Fibroblast of lung (primary cell): ENCODE measurements at regions not wholly inside any gene's neighbourhood (a gene's known extent, or its start where the extent isn't known, plus 50 kb on each side); places are given as distances from the start of the nearest gene placed in this dataset.

Experiments used
- EZH2 ChIP-seq: IDR thresholded peaks from 2 replicates; pipeline ENCODE4 v1.5.1; 2012; ENCODE audit warnings: low read length, control low read depth, mild to moderate bottlenecking; ENCODE audit errors: missing control alignments
- TF ChIP-seq, protein P1 (sequence below), 2 donors: IDR thresholded peaks in 1 of 2; conservative IDR thresholded peaks in 1 of 2; 1 replicate in 1 of 2; 2 replicates in 1 of 2; pipeline ENCODE4 v1.5.1; 2011 to 2012; ENCODE audit warnings: low read length in 2 of 2, control low read depth in 1 of 2, inconsistent platforms in 1 of 2, low read depth in 1 of 2, mild to moderate bottlenecking in 1 of 2

DNA sequence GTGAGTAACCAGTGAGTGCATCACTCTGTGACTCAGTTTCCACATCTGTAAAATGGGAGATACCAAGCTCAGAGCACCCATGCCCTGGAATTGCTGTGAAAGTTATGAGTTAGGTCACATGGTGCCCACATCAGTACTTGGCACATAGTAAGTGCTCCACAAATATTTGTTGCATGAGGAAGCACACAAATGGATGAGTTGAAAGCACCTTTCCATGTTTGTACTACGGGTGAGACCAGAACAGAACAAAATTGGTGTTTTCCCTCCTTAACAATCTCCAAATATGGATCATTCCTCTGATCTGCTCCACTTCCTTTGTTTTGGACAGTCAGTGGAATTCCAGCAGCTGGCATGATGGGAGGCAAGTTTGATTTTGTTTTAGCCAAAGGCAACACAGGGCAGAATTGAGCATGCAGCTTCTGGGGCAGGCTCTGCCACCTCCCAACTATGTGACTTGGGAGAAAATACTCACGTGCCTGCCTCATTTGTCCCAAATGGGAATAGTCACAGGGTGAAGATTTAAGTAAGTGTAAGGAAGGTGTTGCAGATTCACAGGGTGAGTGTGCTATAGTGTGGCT lies 503.7 kb upstream of the SULF2 start:
- TF ChIP-seq, protein P1, sequence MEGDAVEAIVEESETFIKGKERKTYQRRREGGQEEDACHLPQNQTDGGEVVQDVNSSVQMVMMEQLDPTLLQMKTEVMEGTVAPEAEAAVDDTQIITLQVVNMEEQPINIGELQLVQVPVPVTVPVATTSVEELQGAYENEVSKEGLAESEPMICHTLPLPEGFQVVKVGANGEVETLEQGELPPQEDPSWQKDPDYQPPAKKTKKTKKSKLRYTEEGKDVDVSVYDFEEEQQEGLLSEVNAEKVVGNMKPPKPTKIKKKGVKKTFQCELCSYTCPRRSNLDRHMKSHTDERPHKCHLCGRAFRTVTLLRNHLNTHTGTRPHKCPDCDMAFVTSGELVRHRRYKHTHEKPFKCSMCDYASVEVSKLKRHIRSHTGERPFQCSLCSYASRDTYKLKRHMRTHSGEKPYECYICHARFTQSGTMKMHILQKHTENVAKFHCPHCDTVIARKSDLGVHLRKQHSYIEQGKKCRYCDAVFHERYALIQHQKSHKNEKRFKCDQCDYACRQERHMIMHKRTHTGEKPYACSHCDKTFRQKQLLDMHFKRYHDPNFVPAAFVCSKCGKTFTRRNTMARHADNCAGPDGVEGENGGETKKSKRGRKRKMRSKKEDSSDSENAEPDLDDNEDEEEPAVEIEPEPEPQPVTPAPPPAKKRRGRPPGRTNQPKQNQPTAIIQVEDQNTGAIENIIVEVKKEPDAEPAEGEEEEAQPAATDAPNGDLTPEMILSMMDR (conservative IDR thresholded peaks at IDR 0.05 in 1 of 2, IDR thresholded peaks at IDR 0.05 in 1 of 2; ENCODE audit: low read depth in 1 of 2, low read length in 2 of 2) = no peak
- TF ChIP-seq EZH2 = no peak
